NT2/D1 (cell line): ENCODE measurements at regions not wholly inside any gene's neighbourhood (a gene's known extent, or its start where the extent isn't known, plus 50 kb on each side); places are given as distances from the start of the nearest gene placed in this dataset.
"Not testable (repeated sequence)": the region's sequence is repeated elsewhere in the genome, so short reads cannot be mapped to it uniquely, and the experiment has no call there.

Experiments used
- SUZ12 ChIP-seq: IDR thresholded peaks from 2 replicates; pipeline ENCODE4 v1.6.1; 2011; ENCODE audit not compliant: insufficient read length, insufficient read depth; ENCODE audit errors: extremely low read depth
- YY1 ChIP-seq: IDR thresholded peaks from 2 replicates; pipeline ENCODE4 v1.6.1; 2011; ENCODE audit not compliant: insufficient read length, insufficient read depth
- ZNF274 ChIP-seq: IDR thresholded peaks from 2 replicates; pipeline ENCODE4 v1.6.1; 2011; ENCODE audit warnings: mild to moderate bottlenecking, low read depth, low read length

- not testable (repeated sequence) for TF ChIP-seq YY1, ZNF274, SUZ12
Measured at GRCh38 chr1:43014579-43014978, 55.9 kb upstream of the SLC2A1 start.
